MM.1S (cell line): ENCODE measurements at regions not wholly inside any gene's neighbourhood (a gene's known extent, or its start where the extent isn't known, plus 50 kb on each side); places are given as distances from the start of the nearest gene placed in this dataset.
"Not testable (repeated sequence)": the region's sequence is repeated elsewhere in the genome, so short reads cannot be mapped to it uniquely, and the experiment has no call there.

Experiments used
- CTCF ChIP-seq: fragments of 300-600 bp; sonication (generic); IDR thresholded peaks from 2 replicates; pipeline ENCODE4 v1.5.1; 2016; ENCODE audit warnings: antibody characterized with exemption, low read length, mixed read lengths
- EZH2 ChIP-seq: fragments of 300-600 bp; sonication (generic); optimal IDR thresholded peaks from 2 replicates; pipeline ENCODE3; 2017; ENCODE audit warnings: low read depth, mild to moderate bottlenecking, antibody characterized with exemption, low read length, mixed read lengths

GRCh38 chrX:28367649-28368048 lies 219.6 kb upstream of the IL1RAPL1 start:
- not testable (repeated sequence) for TF ChIP-seq EZH2, CTCF
